ENCODE measurements at regions not wholly inside any gene's neighbourhood (a gene's known extent, or its start where the extent isn't known, plus 50 kb on each side); places are given as distances from the start of the nearest gene placed in this dataset.

DNA sequence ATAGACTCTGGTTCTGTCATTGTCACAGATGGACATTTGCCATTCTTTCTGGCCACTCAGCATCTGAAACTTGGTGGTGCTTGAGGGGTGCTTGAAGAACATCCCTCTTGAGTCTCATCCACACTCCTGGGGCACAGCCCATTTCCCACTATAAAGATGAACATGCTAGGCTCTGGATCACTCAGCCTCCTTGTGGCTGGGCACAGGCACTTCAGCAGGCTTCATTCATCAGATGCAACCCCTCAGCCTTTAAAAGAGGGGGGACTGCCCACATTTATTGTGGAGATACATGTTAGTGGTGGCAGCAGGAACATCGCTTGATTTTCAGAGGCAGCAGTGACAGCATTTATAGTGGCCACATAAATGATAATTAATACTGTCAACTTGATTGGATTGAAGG, 124.7 kb upstream of the NIPBL start:
- no peak for TF ChIP-seq EZH2phosphoT487 (IDR thresholded peaks at IDR 0.05)
- TF ChIP-seq, protein P1, sequence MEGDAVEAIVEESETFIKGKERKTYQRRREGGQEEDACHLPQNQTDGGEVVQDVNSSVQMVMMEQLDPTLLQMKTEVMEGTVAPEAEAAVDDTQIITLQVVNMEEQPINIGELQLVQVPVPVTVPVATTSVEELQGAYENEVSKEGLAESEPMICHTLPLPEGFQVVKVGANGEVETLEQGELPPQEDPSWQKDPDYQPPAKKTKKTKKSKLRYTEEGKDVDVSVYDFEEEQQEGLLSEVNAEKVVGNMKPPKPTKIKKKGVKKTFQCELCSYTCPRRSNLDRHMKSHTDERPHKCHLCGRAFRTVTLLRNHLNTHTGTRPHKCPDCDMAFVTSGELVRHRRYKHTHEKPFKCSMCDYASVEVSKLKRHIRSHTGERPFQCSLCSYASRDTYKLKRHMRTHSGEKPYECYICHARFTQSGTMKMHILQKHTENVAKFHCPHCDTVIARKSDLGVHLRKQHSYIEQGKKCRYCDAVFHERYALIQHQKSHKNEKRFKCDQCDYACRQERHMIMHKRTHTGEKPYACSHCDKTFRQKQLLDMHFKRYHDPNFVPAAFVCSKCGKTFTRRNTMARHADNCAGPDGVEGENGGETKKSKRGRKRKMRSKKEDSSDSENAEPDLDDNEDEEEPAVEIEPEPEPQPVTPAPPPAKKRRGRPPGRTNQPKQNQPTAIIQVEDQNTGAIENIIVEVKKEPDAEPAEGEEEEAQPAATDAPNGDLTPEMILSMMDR (IDR thresholded peaks at IDR 0.05): peak; percentile 41
- TF ChIP-seq EZH2 (IDR thresholded peaks at IDR 0.05): no peak
